EH (cell line): ENCODE measurements at regions not wholly inside any gene's neighbourhood (a gene's known extent, or its start where the extent isn't known, plus 50 kb on each side); places are given as distances from the start of the nearest gene placed in this dataset.

ENCODE experiments used
- DNase-seq: peaks from one replicate; pipeline ENCODE4 v3.0.0-alpha.2; 2015; ENCODE audit warnings: low read depth

DNA sequence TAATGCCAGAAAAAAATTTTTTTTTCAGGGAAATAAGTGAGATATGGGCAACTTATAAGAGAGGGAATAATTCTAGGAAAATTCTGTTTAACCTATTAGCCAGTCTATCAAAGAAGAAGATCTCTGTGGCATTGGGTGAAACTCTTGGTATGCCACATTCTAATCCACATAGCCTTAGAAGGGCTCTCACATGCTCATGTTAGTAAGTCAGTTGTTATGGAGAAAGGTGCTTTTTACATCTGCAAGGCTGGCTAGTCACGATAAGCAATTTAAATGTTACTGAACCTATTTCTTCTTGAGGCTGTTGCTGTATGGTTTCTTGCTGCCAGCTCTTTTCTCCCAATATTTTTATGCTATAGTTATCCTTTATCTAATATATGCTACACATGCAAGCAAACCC lies 89.9 kb upstream of the MAGI1 start:
- no peak for DNase-seq

DNA sequence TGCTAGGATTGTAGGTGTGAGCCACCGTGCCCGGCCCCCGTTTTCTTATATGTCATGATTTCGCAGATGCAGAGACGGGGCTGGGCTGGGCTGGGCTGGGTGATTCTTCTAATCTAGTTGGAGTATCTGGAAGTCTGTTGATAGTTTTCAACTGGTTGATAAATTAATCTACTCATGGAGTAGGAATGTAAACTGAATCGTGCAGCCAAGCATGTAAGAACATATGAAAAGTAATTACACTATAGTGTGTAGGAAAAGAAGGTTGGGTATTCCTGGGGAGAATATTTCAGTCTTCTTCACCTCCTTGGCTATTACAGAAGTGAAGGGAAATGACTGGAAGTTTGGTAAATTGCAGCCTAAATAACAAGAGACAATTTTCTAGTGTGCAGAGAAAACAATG lies 82.6 kb upstream of the MAGI1 start:
- DNase-seq, result peak; percentile 68

DNA sequence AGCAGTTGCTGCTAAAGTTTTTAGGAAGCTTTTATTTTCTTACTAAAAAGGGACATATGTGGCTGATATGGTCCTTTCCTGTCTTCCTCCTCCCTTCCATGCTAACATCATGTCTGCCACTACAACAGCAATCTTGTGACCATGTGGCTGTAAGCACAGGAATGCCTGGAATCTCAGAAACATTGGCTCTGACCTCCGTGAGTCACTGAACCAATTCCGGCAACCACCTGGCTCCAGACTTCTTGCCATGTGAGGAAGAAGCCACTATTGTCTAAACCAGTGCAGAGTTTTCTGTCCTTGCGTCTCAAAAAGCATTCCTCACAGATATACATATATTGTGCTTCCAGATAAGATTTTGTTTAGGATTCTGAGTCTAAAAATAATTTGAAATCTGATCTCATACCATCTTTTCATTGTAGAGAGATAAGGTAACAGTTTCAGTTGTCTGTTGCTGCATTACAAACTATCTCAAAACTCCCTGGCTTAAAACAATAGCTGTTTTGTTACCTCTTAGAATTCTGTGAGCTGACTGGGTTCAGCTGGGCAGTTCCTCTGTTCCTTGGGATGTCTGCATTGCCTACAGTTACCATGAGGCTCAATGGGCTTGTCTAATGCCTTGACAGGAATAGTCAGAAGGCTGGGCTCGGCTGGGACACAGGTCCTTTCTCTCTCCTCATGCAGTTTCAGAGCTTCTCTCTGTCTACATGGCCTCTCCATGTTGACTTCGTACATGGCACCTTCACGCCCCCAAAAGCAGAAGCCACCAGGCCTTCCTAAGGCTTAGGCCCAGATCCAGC lies 77.3 kb upstream of the MAGI1 start:
- peak; percentile 95 for DNase-seq

- DNase-seq, result peak; percentile 39
Observed at GRCh38 chr3:66113542-66113941, 74.8 kb upstream of the MAGI1 start.

DNA sequence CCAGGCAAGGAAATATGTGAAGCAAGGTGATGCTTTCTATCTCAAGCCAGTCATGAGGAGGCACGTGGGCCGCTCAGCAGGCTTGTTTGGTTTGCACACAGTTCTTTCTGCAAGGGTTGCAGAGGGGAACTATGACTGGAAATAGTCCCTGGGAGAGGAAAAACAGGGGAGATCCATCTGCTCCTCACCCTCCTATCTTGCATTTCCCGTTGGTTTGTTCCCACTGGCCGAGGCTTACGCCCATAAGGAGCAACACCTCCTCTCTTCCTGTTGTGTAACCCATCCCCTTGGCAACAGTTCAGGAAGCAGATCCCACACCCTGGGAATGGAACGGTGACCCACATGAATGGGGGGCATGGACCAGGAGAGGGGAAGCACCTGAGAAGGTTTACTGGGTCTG lies 72.1 kb upstream of the MAGI1 start:
- no peak for DNase-seq

- DNase-seq, result peak; percentile 82
Observed at GRCh38 chr3:66107855-66108254, 69.1 kb upstream of the MAGI1 start.

GRCh38 chr3:66106788-66107187 lies 68.1 kb upstream of the MAGI1 start:
- DNase-seq, result no peak

GRCh38 chr3:66104535-66104934 lies 65.8 kb upstream of the MAGI1 start:
- DNase-seq, result no peak

DNA sequence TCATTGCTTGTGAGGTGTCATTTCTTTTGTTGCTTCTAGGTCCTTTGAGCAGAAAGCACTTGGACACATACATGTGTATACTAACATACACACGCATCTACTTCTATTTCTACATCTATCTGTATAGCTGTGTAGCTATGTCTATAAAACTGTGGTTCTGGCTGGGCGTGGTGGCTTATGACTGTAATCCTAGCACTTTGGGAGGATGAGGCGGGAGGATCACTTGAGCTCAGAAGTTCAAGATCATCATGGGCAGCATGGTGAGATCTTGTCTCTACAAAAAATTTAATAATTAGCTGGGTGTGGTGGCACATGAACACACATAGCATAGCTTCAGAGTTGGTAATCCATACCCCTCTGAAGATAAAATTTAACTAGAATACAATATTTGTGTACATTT lies 65.0 kb upstream of the MAGI1 start:
- no peak for DNase-seq

- DNase-seq, result no peak
Observed at GRCh38 chr3:66101901-66102300, 63.2 kb upstream of the MAGI1 start.

DNA sequence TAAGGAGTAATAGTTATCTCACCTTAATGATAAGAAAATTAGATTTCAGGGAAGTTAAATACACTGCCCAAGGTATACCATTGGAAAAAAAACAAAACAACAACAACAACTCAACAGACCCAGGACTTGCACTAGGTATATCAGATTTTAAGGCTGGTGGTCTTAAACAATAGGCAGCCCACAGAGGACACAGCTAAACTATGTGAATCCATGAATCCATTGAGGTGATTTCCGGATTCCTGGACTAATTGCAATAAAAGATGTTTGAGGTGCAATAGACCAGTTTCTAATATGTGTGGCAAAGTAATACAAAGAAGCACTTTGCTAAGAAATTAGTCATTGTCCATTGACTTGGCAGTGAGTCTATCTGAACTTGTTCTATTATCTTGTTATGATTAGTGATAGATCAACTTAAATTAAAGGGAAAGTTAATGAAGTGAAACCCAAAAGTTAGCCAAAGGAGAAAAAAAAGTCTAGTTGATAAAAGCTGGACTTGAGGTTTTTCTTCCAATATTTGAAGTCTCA lies 60.9 kb upstream of the MAGI1 start:
- no peak for DNase-seq

GRCh38 chr3:66098436-66098835 lies 59.7 kb upstream of the MAGI1 start:
- peak; percentile 84 for DNase-seq

- DNase-seq, result no peak
Observed at GRCh38 chr3:66097647-66098046, 58.9 kb upstream of the MAGI1 start.

- DNase-seq, result no peak
Observed at GRCh38 chr3:66095295-66096001, 56.7 kb upstream of the MAGI1 start.

DNA sequence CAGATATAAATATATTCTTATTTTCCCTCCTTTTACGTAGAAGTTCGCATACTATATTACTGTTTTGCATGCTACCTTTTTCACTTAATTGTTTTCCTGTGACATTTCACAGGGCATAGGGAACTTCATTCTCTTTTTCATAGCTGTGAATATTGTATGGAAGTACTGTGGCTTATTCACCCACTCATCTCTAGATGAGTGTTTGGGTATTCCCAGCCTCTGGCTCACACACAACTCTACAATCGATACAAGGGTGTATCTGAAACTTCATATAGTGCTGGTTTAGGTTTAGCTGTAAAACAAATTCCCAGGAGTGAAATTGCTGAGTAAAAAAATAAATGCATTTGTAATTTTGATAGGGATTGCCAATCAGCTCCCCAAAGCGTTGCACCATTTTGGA lies 55.3 kb upstream of the MAGI1 start:
- DNase-seq, result no peak

DNA sequence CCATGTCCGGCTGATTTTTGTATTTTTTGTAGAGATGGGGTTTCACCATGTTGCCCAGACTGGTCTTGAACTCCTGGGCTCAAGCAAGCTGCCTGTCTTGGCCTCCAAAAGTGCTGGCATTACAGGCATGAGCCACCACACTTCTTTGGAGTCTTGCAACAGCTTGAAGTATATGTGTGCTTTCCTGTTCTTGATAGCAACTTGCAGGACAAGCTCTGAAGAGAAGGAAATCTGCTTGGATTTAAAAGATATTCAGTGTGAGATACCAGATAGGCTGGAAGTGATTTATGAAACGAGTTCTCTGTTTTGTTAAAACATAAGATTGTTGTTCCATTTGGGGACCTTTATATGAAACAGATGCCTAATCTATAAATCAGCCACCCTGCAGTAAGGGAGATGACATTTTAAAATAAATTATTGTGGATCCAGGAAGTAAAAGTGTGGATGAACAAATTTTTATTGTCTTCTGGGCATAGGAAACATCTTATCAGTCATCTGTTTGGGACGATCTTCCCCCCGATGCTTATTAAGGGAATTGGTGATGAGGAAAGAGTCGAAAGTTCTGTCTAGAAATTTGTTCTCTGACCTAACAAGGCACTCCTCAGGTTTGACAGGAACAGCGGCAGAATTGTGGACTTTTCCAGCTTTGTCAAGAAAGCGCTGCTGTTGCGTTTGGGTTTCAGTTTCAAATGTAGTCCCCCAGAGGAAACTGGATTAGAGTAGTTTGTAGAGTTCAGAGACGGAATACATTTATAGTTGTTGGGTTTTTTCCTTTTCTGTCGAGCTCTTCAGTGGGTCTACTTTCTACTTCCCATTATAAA lies 53.7 kb upstream of the MAGI1 start:
- peak; percentile 35 for DNase-seq
